Stimulated activated CD4-positive, alpha-beta T cell treated with anti-CD3 and anti-CD28 coated beads, TNF-alpha, amount 100 ng/mL, for 4 hours (primary cell): ENCODE measurements at regions not wholly inside any gene's neighbourhood (a gene's known extent, or its start where the extent isn't known, plus 50 kb on each side); places are given as distances from the start of the nearest gene placed in this dataset.
"Not testable (repeated sequence)": the region's sequence is repeated elsewhere in the genome, so short reads cannot be mapped to it uniquely, and the experiment has no call there.

Experiments used
- DNase-seq, 3 experiments: peaks; one replicate each; pipeline ENCODE4 v3.0.0-alpha.2; 2020; ENCODE audit warnings: low read depth in 3 of 3

GRCh38 chr7:25069900-25070443, 55.1 kb downstream of the CYCS start:
- DNase-seq, result peak in 1 of 3 experiments; percentile 35

GRCh38 chr7:25068502-25069213, 56.4 kb downstream of the CYCS start:
- DNase-seq, result no peak

- no peak for DNase-seq
Measured at GRCh38 chr7:25067726-25068501, 57.1 kb downstream of the CYCS start.

GRCh38 chr7:25066253-25066652, 58.8 kb downstream of the CYCS start:
- no peak for DNase-seq

- no peak for DNase-seq
Measured at GRCh38 chr7:25062380-25062779, 62.7 kb downstream of the CYCS start.

GRCh38 chr7:25060487-25061055, 64.5 kb downstream of the CYCS start:
- DNase-seq, result no peak

- DNase-seq, result no peak
Measured at GRCh38 chr7:25059576-25059975, 65.5 kb downstream of the CYCS start.

GRCh38 chr7:25056368-25056767, 68.7 kb downstream of the CYCS start:
- no peak for DNase-seq

- DNase-seq, result no peak
Measured at GRCh38 chr7:25055520-25056220, 69.4 kb downstream of the CYCS start.

- DNase-seq, result no peak
Measured at GRCh38 chr7:25054819-25055519, 70.1 kb downstream of the CYCS start.

GRCh38 chr7:25050223-25050622, 70.2 kb upstream of the OSBPL3 start:
- DNase-seq, result no peak

GRCh38 chr7:25048444-25048834, 68.5 kb upstream of the OSBPL3 start:
- no peak for DNase-seq

GRCh38 chr7:25047571-25048443, 67.8 kb upstream of the OSBPL3 start:
- DNase-seq, result not testable (repeated sequence)

GRCh38 chr7:25037325-25037724, 57.3 kb upstream of the OSBPL3 start:
- no peak for DNase-seq

GRCh38 chr7:25035274-25035673, 55.3 kb upstream of the OSBPL3 start:
- DNase-seq, result no peak

GRCh38 chr7:25034136-25034535, 54.2 kb upstream of the OSBPL3 start:
- no peak for DNase-seq

GRCh38 chr7:25032774-25033743, 53.1 kb upstream of the OSBPL3 start:
- no peak for DNase-seq

GRCh38 chr7:25031432-25031831, 51.5 kb upstream of the OSBPL3 start:
- no peak for DNase-seq

GRCh38 chr7:25031007-25031406, 51.0 kb upstream of the OSBPL3 start:
- DNase-seq, result peak in 1 of 3 experiments; percentile 4
